Cardiac fibroblast (primary cell): ENCODE measurements at regions not wholly inside any gene's neighbourhood (a gene's known extent, or its start where the extent isn't known, plus 50 kb on each side); places are given as distances from the start of the nearest gene placed in this dataset.

ENCODE experiments used
- DNase-seq, 2 donors: peaks; one replicate each; pipeline versions ENCODE4 v3.0.0 to v3.0.0-alpha.2; 2010; ENCODE audit warnings: low read depth in 2 of 2
- H3K4me3 ChIP-seq, 2 donors: replicated peaks in 1 of 2; 1 replicate in 1 of 2; 2 replicates in 1 of 2; pipeline ENCODE4 v1.5.1; 2011; ENCODE audit warnings: low read depth in 2 of 2, low read length in 2 of 2, mild to moderate bottlenecking in 2 of 2, moderate library complexity in 1 of 2
- TF ChIP-seq, protein P1 (sequence below): IDR thresholded peaks from one replicate; pipeline ENCODE4 v1.5.1; 2011; ENCODE audit warnings: low read depth, mild to moderate bottlenecking, low read length, inconsistent platforms

DNA sequence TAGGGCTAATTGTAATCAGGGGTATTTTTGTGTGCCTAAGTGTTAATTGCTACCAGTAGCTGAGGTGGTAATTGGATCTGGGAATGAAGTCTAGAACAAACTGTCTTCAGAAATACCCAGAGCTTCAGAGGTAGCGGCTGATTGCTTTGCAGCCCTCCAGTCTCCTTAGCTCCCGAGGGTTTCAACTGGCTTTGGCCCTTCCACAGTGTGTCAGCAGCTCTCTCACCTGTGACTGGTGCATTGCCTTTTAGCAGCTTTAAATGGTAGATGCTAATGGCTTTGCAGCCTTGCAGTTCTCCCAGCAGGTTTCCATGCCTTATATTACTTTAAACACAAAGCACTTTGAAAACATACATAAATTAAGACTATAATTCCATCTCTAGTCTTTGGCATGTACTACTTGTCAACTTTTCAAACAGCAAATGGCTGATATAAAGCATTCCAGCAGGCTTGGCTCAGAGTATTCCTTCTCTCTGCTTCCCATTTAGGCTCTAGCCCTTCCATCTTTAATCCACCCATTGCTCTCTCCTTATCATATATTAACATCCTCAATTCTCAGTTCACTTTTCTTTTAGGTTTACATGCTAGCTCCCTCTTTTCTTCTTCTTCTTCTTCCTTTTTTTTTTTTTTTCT is 156.4 kb upstream of the GALNT13 start:
- TF ChIP-seq, protein P1, sequence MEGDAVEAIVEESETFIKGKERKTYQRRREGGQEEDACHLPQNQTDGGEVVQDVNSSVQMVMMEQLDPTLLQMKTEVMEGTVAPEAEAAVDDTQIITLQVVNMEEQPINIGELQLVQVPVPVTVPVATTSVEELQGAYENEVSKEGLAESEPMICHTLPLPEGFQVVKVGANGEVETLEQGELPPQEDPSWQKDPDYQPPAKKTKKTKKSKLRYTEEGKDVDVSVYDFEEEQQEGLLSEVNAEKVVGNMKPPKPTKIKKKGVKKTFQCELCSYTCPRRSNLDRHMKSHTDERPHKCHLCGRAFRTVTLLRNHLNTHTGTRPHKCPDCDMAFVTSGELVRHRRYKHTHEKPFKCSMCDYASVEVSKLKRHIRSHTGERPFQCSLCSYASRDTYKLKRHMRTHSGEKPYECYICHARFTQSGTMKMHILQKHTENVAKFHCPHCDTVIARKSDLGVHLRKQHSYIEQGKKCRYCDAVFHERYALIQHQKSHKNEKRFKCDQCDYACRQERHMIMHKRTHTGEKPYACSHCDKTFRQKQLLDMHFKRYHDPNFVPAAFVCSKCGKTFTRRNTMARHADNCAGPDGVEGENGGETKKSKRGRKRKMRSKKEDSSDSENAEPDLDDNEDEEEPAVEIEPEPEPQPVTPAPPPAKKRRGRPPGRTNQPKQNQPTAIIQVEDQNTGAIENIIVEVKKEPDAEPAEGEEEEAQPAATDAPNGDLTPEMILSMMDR, result no peak
- no peak for DNase-seq
- no peak overlapping the region for H3K4me3 ChIP-seq

DNA sequence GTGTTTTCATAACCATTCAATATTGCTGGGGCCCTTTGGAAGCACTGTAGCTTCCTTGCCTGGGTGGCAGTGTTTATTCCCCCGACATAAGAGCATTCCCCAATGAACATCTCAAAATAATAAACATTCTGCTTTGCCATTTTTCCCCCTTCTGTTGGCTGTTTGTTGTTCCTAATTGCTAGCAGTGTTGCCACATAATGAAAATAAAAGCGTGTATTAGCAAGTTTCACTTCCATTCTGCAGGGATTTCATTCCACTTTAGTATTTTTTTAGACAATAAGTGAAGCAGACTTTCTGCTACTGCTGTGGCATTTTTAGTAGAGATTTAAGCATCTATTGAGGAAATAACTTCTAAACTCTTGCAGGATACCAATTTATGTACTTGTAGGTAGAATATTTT is 154.7 kb upstream of the GALNT13 start:
- no peak overlapping the region for H3K4me3 ChIP-seq
- no peak for DNase-seq
- TF ChIP-seq, protein P1, result no peak

- DNase-seq, result no peak
- no peak overlapping the region for H3K4me3 ChIP-seq
- TF ChIP-seq, protein P1, result no peak
These were observed 132.3 kb upstream of the GALNT13 start for GRCh38 chr2:153739394-153739793.

DNA sequence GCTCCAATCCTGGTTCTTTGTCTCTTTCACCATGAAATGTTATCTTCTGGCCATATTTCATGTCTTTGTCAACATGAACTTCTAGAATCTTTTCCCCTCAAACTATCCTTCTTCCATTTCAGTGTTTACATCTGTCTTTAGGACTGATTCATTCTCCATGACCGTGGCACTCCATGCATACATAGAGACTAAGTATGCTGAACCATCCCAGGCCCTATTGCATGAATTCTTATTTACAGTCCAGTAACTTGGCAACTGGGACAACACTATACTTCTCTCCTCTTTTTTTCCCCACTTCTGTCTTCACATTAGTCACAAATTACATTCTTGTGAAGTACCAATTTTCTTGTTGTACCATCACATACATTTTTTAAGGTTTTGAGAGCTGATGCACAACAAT is 109.8 kb upstream of the GALNT13 start:
- H3K4me3 ChIP-seq, result no peak overlapping the region
- no peak for DNase-seq
- TF ChIP-seq, protein P1, result no peak

DNA sequence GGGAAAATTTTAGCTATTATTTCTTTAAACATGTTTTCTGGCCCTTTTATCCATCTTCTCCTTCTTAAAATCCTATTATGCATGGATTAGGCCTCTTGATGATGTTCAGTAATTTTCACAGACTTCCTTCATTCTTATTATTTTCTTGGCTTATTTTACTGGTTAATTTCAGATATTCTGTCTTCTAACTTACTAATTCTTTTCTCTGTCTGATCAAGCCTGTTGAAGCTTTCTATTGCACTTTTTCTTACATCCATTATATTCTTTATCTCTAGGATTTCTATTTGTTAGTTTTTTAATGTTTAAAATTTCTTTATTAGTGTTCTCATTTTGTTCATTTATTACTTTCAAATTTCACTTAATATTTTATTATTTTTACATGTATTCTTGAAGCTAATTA is 105.3 kb upstream of the GALNT13 start:
- DNase-seq, result no peak
- TF ChIP-seq, protein P1, result no peak
- no peak overlapping the region for H3K4me3 ChIP-seq

DNA sequence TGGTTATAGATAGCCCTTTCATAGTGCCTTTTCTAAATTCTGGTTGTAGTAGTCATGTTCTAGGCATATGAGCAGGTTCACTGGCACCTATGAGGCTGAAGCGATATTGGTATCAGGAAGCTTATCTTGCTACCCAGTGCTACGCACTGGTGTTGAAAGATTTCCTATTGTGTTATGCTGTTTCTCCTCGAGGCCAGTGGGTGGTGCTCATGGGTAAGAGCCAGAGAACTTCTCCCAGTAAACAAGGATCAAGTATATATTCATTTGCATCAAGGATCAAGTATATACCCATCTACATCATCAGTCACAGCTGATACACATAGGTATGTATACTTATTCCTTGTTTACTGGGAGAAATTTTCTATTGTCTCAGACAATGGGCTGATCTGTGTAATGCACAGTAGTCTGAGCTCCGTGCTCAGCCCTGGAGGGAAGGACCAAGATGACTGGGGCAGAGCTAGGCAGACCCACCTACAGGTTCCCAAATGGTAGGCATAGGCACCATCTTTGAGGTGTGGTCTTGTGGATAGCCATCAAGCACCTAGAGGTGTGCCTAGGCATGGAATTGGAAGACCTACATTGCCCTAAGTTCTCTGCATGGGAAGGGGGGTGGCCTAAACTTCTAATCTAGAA is 101.2 kb upstream of the GALNT13 start:
- peak in 1 of 2 donors; percentile 2 for DNase-seq
- TF ChIP-seq, protein P1, result no peak
- no peak overlapping the region for H3K4me3 ChIP-seq
